ENCODE measurements at regions not wholly inside any gene's neighbourhood (a gene's known extent, or its start where the extent isn't known, plus 50 kb on each side); places are given as distances from the start of the nearest gene placed in this dataset.

GRCh38 chrX:98939456-98939855 is 1470.6 kb downstream of the PCDH19 start (continued):
- TF ChIP-seq BACH1 (IDR thresholded peaks at IDR 0.05; ENCODE audit: low read length) (no peak), EZH2 (IDR thresholded peaks at IDR 0.05; ENCODE audit: low read depth, low read length, severe bottlenecking) (no peak)
- TF ChIP-seq, protein P1, sequence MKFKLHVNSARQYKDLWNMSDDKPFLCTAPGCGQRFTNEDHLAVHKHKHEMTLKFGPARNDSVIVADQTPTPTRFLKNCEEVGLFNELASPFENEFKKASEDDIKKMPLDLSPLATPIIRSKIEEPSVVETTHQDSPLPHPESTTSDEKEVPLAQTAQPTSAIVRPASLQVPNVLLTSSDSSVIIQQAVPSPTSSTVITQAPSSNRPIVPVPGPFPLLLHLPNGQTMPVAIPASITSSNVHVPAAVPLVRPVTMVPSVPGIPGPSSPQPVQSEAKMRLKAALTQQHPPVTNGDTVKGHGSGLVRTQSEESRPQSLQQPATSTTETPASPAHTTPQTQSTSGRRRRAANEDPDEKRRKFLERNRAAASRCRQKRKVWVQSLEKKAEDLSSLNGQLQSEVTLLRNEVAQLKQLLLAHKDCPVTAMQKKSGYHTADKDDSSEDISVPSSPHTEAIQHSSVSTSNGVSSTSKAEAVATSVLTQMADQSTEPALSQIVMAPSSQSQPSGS (IDR thresholded peaks at IDR 0.05; ENCODE audit: low read length), result no peak

Data from H1 (cell line).